RKO (cell line): ENCODE measurements at regions not wholly inside any gene's neighbourhood (a gene's known extent, or its start where the extent isn't known, plus 50 kb on each side); places are given as distances from the start of the nearest gene placed in this dataset.

Source experiments
- DNase-seq: peaks from one replicate; pipeline ENCODE4 v3.0.0-alpha.2; 2016; ENCODE audit warnings: low spot score

DNA sequence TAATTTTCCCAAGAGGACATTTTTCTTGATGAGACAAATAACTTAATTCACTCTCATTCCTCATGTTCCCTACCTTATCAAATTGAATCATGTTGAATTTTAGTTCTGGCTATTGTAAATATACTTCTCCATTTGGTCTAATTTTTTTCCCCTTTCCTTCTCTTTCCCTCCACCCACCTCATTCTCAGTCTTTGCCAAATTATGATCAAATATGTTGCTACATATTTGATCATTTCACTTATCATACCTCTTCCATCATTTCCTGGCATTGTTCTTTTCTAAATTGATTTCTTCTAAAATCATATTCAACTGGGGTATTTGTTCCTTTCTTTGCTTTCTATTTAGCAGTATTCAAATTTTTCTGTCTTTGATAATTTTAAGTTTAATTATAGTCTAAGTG is 52.3 kb downstream of the HDGFL1 start:
- DNase-seq: no peak

DNA sequence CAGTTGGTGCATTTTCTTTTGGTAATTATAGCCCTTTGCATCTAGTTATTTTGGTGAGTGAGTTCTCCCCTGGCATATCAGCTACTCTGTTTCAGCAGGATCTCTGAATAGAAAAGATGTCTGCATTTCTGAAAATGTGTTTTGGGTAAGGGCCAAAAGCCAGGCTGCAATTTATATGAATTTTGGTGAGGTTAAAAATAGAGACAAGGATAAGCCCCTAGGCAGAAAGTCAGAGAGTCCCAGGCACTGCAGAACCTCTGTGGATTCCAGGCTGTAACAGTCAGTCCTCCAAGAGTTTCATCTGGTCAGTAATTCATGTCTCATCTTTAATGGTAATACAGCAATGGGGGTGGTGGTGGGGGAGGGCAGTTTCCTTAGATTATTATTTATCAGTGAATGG is 53.0 kb downstream of the HDGFL1 start:
- DNase-seq: no peak

DNA sequence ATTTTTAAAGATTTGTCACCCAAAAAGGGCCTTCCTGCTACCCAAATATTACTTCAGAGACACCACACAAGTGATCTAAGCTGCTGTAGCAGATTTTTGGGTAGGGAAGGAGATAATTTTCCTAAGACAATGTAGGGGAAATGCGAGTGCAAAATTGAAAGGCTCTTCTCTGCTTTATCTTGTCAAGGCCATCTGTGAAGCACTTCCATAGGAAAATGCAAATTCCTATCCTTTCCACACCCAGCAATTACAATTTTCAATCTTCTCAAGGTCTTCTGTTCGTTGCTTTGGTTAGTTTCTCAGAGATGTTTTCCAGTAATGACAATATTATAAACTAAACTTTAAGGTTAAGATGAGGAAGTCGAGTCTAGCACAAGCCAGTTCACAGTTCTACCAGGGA is 53.4 kb downstream of the HDGFL1 start:
- no peak for DNase-seq

DNA sequence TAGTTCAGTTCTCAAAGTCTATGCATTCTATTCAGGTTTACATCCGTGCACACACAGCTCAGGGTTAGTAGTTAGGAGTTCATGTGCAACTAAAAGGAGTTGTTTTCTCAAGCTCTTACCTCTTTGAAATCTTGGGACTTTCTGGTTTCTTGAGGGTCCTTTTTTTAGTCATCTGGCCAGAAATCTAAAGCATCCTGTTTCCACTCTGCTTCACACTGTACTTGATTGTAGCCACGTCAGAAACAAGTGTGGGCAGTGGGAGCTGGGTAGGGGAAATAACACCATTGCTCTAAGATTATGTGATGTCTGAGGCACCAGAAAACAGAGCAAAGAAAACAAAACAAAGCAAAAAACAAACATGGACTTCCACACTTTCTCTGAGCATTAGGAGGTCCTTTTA is 58.3 kb downstream of the HDGFL1 start:
- no peak for DNase-seq

DNA sequence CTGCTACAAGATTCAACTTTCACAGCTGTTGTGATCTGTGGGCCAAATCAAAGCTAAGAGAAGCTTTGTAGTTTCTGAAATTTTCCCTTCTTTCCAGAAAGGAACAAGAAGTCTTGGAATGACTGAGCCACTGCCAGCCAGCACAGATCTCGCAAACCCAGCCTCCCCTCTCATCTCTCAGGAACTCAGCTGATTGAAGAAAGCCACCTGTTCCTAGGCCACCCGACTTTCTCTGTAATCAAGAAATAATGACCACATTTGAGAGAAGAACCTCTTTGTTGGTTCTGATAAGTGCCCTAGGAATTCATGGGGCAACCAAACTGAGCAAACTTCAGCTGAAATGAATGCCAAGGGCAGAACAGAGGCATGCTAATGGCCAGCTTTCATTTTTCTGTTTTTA is 61.7 kb downstream of the HDGFL1 start:
- DNase-seq: no peak

DNA sequence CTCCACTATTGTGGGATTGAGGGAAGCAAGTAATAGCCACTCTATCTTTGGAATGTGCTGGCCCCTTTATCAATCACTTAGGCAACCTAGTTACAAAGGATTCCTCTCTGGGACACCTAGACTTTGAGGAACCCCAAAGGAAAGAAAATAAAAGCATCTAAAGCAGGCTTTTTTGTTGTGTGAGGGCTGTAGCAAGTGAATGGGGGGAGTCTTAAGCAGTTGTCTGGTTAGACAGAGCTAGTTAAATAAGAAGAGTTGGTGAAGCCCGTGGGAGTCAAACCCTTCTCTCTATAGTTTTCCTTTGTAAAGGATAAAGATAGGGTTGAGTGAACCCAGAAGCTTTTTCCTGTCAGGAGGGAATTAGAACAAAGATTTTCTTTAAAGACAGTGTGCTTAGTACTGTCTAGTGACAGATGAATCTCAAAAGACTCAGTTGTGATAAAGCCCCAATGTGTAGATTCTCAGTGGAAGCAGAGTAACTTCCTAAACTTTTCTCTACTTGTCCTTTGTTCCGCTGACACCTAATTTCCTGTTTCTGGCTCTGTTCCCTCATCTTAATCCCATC is 63.3 kb downstream of the HDGFL1 start:
- DNase-seq: no peak

DNA sequence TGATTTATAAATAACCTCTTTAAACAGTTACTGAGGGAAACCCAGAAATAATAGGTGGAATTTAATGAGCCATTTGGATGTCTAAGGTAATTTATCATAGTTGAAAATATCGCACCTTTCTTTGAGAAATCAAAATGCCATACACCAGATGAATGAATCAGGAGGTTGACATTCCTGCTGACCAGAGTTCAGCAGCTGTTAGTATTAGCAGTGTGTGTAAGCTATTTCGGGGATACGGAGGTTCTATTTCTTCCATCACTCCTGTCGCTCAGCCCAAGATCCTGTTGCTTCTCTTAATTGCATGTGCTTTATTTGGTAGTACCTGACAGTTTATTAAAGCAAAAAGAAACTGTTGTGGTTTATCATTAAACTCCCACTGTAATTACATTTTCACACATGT is 67.1 kb downstream of the HDGFL1 start:
- no peak for DNase-seq

DNA sequence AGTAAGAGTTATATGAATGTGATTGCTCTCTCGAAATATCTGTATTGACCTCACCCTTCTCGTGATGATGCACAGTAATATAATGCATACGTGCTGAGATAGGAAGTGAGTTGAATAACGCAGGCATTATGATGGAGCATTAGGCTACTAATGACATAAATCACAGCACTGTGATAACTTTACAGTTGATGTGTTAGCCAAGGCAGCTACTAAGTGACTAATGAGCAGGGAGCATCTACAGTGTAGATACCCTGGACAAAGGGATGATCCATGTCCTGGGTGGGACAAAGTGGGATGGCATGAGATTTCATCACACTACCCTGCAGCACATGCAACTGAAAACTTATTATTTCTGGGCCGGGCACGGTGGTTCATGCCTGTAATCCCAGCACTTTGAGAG is 68.4 kb downstream of the HDGFL1 start:
- DNase-seq: no peak

DNA sequence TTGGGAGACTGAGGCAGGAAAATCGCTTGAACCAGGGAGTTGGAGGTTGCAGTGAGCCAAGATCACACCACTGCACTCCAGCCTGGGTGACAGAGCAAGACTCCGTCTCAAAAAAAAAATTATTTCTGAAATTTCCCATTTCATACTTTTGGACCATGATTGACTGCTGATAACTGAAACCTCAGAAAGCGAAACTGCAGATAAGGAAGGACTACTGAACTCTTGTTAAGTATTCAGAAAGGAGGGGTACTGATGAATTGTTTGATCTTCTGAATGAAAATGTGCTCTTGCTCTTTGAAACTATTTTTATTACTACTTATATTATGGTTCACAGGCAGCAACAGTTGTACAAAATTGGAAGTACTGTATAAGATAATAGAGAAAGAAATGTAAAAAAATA is 69.0 kb downstream of the HDGFL1 start:
- no peak for DNase-seq

DNA sequence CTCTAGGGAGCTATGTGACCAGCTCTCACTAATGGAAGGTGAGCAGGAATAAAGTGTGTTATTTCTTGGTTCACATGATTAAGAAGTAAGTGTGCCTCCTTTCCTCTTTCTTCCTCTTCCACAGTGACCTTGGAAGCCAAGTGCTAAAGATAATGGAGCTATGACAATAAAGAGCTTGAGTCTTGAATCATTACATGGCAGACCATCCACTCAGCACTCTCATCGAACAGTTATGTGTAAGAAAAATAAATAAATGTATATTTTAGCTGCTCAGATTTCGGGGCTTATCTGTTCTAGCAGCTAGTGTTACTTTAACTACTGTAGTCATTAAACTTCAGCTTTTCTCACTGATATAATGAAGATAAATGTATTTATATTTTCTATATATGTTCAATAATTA is 72.9 kb downstream of the HDGFL1 start:
- DNase-seq: no peak

DNA sequence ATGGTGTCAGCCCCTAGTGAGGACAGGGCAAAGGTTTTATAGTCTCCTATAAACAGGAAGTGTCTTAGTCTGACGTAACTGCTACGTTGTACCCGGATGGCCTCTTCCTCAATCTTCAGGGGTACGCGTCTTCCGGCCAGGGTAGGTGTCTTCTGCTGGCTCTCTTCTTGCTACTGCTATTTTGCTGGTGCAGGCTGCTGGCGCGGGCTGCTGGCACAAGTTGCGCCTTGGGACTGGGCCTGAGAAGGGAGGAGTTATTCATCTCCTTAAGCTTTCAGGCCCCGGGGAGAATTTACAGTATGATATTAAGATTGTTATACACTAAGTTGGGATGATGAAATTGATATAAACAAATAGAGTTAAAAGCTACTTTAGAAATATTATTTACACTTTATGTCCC is 74.4 kb downstream of the HDGFL1 start:
- no peak for DNase-seq

DNA sequence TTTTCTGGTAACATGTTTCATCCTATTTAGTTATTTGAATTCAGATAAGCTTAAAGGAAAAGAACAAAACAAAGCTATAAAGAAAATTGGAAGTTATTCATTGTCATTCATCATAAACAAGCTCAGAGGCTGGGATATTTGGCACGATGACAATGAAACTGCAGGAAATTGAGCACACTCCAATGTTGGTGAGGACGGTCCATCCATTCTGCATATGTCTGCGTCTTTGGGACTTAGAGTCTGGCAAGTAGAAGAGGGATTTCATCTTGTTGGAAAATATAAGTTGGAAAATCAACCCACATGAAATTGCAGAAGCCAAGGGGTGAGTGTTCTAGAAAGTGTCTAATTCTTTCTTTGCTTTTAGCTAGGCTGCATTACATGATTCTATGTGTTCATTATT is 78.4 kb downstream of the HDGFL1 start:
- DNase-seq: no peak

DNA sequence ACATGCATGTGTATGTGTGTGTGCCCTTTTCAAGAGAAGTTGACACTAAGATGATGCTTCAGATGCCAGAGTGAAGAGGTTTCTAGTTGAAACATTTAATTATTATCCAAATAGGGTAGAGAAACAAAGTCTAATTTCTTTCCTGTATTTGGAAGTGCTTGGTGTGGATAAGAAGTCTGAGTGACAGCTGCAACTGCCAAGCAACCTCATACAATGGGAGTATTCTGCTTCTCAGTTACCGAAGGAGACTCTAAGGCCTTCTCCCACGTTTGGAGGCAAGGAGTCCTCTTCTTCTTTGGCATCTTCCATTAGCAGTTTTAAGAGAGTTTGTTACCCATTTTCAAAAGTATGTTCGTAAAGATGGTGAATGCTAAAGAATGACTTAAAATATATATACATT is 82.4 kb downstream of the HDGFL1 start:
- DNase-seq: no peak

DNA sequence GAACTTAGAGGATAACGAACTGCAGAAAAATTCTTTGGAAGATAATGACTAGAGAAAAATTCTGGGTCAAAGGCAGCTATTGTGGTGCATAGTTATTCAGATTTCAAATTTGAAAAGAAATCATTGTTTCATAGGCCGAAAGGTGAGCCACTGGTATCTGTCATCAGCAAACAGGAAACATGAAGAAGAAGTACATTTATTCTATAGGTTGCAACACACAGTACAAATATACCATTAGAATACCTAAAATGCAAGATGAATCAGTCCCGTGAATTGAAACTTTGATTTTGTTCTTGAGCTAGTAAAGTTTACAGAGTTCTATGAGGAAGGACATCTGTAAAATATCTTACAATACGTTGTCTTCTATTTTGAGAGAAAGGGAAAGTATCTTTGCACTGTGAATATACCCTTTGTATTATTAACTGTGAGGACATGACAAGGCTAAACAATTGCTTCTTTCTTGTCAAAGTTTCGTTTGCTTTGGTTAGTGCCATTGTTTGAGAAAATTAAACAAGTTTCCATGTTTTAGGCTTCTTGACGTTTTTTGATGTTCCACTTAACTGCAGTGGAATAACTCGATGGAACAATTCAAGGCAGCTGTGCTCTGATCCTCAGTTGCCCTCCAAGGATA is 84.7 kb downstream of the HDGFL1 start:
- DNase-seq: no peak

DNA sequence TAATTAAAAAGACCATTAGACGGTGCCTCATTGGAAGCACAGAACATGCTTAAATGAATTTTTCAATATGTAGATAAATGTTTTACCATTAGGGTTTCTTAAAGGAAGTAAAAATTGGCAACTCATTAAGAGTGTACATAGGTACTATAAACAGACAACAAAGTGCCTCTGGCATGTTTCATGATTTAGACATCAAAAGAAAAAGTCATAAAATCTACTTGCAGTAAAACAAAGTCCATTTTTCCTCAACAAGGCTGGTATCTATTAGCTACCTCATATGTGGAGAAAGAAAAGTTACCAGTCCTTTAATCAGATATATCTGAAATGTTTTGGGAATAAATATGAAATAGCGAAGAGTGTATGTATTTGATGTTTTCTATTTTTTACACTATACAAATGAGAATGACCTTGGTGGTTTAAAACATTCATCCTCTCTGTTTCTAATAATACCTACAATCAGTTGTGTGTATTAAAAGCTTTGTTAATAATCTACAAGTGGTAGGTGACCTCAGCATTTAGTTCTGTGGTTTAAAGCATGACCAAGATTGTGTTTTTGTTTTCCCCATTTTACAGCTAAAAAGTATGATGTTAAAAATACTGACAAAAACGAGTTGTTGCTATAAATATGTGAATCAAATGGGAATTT is 87.5 kb downstream of the HDGFL1 start:
- DNase-seq: no peak

DNA sequence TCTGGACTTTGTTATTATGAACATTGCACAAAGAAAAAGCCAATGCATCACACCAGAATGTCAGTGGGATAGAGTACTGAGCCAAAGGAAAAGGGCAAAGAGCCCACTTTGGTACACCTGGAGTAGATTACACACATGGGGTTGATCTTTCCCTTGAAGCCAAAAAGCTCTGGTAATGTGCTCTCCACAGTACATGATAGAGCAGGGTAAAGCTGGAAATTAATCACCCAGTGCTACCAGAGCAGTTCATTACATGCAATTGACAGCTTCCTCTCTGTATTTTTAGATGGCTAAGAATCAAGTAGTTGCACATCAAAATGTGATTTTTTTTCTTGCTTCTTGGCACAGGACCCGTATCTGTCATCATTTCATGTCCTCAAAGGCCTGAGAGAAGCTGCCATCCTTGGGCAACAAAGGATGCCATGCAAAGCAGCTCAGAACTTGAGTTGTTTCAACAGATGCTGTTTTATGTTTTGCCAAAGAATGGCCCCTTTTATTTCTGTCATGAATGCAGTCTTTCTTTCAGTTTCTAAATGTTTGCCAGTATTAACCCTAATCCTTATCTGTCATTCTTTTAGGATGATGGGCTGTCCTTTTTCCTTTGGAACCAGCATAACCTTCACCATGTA is 88.1 kb downstream of the HDGFL1 start:
- no peak for DNase-seq

DNA sequence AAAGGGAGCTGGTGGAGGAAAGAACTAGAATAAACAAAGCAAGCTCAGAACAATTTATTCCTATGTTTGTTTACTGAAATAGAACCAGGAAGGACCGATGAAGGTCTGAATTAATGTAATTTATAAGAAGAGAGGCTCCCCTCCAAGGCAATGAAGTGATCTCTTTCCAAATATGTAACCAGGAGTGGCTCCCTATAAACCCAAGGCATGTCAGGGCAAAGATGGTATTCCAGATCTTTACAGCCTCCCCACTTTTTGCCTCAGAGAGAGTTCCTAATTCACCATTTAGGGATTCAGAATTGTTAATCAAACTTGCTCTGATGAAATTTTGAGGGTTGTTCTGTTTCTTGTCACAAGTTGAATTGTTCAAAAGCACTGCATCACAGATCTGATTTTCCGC is 88.8 kb downstream of the HDGFL1 start:
- DNase-seq: no peak

DNA sequence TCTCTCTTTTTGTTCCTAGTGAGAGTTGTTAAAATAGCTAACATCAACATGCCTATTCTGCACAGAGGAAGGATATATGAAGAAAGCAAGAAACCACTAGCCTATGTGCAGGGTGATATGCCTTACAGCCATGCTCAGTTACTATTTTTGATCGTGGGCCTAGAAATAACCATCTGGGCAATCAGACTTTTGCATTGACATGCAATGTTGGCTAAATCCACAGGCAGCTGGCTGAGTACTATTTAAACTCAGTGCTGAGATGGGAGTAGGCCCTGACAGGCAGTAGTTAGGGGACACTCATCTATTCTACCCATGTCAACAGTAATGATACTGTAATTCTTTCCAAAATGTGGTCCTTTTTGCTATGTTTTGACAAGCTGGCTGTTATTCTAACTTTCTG is 89.6 kb downstream of the HDGFL1 start:
- DNase-seq: no peak

DNA sequence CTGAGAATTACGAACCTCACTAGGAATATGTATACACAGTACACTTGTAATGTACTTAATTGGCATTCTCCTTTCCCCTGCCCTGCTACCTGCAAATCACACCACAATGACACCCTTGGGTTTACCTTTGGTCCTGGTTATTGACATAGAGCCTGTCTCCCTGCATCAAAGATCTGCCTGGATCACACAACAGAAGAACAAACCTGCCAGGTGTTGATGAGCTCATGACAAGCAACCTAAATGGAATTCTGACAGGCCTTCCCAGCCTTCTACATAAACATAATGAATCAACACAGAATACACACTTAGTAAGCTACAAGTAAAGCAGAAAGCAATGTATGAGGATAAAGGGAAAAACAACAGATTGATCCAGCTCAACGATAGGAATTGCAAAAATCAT is 95.6 kb downstream of the HDGFL1 start:
- no peak for DNase-seq

DNA sequence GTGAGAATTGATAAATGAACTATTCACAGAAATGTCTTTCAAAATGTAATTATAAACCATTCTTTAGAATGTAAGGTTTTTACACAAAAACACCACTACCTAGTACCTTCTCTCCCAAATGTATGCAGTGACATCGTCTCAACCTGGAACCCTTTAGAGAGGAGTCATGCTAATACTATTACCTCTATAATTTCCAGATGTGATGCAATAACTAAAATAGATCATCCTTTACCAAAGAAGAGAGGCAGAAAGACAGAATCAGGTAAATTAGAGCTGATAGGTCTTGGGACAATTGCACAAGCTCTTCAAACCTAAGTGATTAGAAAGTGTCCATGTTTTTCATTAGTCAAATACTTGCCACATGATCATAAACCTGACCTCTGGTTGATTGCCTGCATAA is 96.7 kb downstream of the HDGFL1 start:
- DNase-seq: no peak

DNA sequence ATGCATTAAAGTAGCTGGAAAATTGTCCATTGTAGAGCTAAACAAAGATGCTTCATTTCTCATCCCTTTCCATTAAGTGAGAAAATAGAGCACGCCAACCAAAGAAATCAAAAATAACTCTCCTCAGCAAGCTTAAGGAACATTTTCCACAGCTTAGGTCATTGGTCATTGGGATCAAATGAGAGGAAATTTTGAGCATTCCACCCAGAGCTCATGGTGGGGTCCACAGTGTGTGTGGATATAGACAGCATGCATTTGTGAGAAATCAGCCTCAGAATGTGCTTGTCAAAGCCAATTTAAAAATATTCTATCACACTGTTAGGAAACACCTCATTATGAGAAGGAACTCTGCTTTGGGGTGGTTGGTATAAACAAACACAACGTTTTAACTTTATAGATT is 97.2 kb downstream of the HDGFL1 start:
- DNase-seq: no peak

DNA sequence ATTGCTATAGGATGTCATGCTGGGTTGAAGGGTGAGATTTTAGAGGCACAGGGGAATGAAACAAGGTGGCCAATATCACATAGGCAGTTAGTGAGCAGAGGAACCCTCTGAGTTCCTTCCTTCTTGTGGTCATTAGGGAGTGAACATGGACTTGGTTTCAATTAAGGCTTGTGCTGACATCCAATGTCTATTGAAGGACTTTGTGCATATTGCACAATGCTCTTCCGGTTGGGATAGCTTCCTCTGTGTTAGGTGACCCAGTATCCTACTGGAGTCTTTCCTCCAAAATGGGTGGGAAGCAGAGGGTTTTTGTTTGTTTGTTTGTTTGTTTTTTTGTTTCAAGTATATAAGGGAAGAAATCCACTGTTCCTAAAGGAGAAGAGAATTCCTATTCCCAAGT is 98.5 kb downstream of the HDGFL1 start:
- no peak for DNase-seq

DNA sequence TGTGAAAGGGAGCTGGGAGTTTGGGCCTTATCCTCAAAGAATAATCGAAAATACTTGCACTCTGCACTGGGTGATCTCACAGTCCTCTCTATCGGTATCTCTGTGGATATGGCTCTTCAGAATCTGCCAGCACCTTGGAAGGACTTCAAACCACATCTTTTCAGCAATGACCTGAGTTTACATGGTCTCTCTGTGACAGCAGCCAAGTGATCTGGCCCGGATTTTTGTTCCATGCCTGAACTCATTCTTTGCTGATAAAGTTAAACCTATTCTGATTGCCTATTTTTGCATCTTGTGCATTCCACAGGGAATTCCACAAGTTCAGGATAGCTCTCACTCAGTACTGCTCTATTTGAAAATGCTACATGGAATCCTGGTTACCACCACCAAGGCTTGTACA is 98.9 kb downstream of the HDGFL1 start:
- no peak for DNase-seq

DNA sequence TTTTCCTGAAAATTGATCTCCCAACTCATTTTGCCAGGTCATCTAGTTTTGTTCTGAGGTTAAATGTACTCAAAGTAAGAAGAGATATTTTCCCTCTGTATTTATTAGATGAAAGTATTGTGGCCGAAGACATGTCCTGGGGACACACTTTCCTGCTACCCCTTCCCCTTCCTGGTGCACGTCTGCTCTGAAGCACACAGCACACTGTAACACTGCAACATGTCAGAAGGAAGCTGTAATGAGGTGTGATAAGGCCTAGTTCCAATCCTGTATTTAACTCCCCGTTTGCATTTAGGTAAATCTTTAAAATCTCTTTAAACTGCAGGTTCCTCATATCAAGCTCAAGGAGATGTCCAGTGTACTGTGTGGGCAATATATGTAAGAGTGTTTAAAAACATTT is 99.4 kb downstream of the HDGFL1 start:
- DNase-seq: no peak
